Head of caudate nucleus (tissue), 42 donors: ENCODE measurements at regions not wholly inside any gene's neighbourhood (a gene's known extent, or its start where the extent isn't known, plus 50 kb on each side); places are given as distances from the start of the nearest gene placed in this dataset.
"Not testable (repeated sequence)": the region's sequence is repeated elsewhere in the genome, so short reads cannot be mapped to it uniquely, and the experiment has no call there.

Experiments
- DNase-seq, 42 donors: peaks; one replicate each; pipeline versions ENCODE4 v3.0.0 to v3.0.0-alpha.2; 2020 to 2021; ENCODE audit warnings: mixed read lengths in 7 of 42
- intact Hi-C: fragments of 100-400 bp; cut with DNase I; formaldehyde crosslinking; loops from one replicate; pipeline ENCODE4 v1.15.0; 2022

DNA sequence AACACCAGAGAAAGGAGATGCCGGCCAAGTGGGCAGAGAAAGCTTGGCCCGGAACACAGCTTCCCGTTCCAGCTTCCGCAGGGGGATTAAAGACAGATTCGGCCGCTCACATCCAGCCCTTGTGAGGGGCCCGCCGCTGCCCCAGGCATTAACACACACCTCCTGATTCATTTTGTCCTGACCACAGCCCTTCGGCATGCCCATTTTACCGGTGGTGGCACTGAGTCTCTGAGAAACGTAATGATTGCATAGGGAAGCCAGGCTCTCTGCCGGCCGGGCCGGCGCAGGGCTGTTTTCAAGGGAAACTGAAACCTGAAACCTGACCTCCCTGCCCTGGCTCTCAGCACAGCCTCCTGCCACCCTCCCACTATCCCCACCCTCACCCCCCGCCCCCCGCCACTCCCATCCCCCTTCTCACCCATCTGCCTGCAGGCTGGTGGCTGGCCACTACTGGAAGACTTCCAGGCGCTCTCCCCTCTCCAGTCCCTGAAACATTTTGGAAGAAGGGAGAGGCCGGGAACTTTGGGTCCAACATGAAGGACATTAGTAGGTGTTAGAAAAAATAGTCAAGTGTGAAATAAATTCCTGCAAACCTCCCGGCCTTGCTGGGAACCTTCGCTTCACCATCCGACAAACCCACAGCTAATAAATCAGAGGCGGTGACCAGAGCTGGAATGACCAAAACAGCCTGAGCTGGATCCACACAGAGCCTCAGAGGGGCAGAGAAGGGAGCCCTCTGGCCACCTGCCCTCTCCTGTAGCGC is 83.5 kb upstream of the CUX1 start:
- DNase-seq = peak in 23 of 42 donors; percentile 6 to 50 (median 20)
- intact Hi-C loops = no loop called here

GRCh38 chr7:101736084-101736483 is 81.3 kb upstream of the CUX1 start:
- intact Hi-C loops = no loop called here
- DNase-seq = no peak

GRCh38 chr7:101739775-101740398 is 77.5 kb upstream of the CUX1 start:
- intact Hi-C loops = no loop called here
- DNase-seq = no peak

DNA sequence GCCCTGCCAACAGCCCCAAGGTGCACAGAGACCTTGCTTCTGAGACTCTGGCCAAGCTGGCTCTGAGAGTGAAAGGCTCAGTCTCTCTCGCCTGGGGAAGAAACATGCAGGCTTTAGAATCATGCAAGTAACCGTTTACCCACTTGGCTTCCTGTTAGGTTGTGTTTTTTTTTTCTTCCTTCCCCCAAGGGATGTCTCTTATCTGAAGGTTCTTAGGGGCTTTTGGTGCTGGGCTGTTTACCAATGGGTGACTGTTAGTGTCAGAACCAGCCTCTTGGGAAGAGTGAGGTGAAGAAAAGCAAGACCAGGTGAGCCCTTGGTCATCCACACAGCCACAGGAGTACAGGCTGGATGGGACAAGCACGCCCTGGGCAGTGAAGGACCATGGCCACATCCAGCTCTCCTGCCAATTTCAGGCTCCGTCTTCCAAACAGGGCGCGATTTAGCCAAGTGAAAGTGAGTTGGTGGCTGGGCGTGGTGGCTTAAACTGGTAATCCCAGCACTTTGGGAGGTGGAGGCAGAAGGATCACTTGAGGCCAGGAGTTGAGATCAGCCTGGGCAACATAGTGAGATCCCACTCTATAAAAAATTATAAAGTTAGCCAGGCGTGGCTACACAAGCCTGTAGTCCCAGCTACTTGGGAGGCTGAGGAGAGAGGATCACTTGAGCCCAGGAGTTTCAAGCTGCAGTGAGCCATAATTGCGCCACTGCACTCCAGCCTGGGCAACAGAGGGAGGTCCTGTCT is 76.3 kb upstream of the CUX1 start:
- no peak for DNase-seq
- intact Hi-C loops = no loop called here

DNA sequence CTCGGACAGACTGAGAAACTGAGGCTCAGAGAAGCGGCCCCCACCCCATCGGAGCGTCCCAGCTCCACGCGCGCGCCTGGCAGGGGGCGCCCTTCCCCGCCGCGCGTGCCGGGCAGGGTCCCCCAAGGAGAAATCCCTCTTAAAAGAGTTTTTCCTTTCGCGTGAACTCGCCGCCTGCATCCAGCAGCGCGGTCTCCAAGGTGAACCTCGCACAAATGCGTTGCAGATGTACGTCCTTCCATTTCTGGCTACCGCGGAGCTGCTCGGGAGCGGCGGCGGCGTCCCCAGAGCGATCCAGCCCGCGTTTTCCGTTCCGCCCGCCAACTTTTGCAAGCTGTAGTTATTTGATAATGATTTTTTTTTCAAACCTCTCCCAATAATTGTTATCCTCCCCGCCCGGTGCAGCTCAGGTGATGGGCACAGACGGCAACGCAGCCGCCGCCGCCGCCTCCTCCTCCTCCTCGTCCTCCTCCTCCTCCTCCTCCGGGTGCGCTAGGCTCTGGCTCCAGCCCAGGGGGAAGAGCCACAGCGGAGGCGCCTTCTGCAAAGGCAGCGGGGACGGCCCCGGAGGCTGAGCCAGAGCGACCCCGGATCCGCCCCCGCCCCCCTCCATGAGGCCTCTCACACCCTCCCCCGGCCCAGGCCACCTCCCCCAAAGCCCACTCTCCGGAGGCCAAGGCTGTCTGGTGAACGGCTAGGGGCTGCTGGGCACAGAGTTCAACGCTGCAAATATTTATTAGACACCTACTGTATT is 74.0 kb upstream of the CUX1 start:
- intact Hi-C loops = no loop called here
- peak; percentile 4 to 73 (median 46) for DNase-seq

DNA sequence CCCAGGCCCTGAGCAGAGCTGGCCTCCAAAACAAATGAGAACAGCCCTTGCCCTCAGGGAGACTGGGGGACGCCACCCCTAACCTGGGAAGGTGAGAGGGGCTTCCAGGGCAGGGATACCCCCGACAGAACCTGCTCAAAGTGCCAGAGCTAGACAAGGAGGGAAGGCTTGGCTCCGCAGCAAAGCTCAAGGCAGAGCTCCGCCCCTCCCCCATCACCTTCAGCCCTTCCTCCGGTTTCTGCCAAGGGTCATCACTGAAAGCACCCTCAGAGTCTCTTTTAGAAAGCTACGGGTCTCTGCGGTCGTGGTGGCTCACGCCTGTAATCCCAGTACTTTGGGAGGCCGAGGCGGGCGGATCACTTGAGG is 73.4 kb upstream of the CUX1 start:
- DNase-seq = peak in 1 of 42 donors; percentile 9
- intact Hi-C loops = no loop called here

- intact Hi-C loops = no loop called here
- no peak for DNase-seq
These were observed 72.8 kb upstream of the CUX1 start for GRCh38 chr7:101744588-101744987.

DNA sequence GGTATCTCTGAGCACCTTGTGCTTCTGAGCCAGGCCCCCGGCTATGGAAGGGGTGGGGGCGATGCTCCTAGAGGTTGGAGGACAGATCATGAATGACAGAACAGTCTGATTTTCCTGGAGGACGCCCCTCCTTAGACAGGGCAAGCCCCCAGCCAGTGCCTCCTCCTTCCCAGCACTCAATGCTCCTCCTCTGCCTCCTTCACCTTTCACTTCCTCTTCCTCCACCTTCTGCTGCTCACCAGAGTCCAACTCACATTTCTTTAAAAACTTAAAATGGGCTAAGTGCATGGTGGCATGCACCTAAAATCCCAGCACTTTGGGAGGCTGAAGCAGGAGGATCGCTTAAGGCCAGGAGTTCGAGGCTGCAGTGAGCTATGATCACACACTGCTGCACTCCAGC is 71.1 kb upstream of the CUX1 start:
- intact Hi-C loops = no loop called here
- DNase-seq = no peak

GRCh38 chr7:101747053-101747878 is 70.2 kb upstream of the CUX1 start:
- DNase-seq = no peak
- intact Hi-C loops = no loop called here

GRCh38 chr7:101747879-101748345 is 69.5 kb upstream of the CUX1 start:
- DNase-seq = no peak

GRCh38 chr7:101749891-101750290 is 67.5 kb upstream of the CUX1 start:
- intact Hi-C loops = no loop called here
- DNase-seq = no peak

More at GRCh38 chr7:101747879-101748345, 69.5 kb upstream of the CUX1 start:
- intact Hi-C loops = no loop called here

- no peak for DNase-seq
- intact Hi-C loops = no loop called here
These were observed 64.1 kb upstream of the CUX1 start for GRCh38 chr7:101753316-101753715.

DNA sequence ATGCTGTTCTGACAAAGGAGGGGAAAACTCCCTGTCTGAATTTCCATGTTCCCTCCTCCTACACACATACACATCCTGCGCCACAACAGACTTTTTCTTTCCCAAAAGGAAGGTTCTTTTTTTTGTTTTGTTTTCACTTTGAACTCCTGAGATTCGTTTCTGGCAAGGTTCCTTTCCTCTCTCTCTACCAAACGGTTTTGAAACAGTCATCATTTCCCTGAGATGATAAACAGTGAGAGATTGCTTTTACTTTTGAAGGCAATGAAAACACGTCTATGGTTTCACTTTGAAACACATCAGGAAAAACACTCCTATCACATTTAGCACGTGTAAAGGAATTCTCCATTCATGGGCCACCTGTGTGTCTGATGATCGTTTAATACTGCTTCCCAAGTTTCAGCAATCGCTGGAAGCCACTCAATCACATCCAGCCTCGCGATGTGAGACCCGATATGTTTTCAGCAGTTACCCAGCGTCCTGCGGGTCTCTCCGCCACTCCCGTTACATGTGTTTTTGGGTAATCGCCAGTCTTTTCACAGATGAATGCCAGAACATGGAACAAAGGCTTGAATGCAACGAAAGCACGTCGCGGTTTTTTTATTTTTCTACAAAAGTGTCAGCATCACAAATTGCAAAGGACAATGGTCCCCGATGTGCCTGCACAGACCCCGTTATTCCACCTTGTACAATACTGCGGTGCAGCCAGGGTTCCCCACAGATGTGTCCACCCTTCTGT is 62.8 kb upstream of the CUX1 start:
- intact Hi-C loops = no loop called here
- peak in 1 of 42 donors; percentile 7 for DNase-seq

DNA sequence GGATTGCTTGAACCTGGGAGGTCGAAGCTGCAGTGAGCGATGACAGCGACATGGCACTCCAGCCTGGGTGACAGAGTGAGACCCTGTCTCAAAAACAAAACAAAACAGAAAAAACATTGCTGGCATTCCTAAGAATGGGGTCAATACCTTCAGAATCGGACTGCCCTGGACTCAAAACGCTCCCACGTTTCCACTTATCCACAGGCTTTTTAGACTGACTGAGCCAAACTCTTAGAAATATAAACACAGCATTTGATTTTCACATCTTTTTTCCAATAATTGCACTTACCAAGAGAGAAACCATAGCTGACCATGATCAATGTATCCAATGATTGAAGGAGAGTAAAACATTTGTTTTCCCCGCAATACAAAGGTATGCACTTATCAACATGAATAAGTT is 59.5 kb upstream of the CUX1 start:
- no peak for DNase-seq

DNA sequence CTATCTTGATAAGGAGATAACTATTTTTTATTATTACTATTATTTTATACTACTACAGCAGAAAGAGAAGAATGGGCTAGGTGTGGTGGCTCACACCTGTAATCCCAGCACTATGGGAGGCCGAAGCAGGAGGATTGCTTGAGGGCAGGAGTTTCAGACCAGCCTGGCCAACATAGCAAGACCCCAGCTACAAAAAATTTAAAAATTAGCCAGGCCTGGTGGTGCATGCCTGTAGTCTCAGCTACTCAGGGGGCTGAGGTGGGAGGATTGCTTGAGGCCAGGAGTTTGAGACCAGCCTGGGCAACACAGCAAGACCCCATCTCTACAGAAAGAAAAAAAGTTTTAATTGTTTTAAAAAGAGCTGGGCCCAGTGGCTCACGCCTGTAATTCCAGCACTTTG is 58.9 kb upstream of the CUX1 start:
- intact Hi-C loops, DNase-seq: not testable (repeated sequence)

More for the DNA sequence above, 59.5 kb upstream of the CUX1 start:
- intact Hi-C loops = no loop called here

GRCh38 chr7:101764221-101764620 is 53.2 kb upstream of the CUX1 start:
- intact Hi-C loops = no loop called here
- DNase-seq = no peak

- no peak for DNase-seq
- intact Hi-C loops = no loop called here
These were observed 49.9 kb upstream of the CUX1 start for GRCh38 chr7:101767544-101767943.
